SK-N-SH (cell line): ENCODE measurements at regions not wholly inside any gene's neighbourhood (a gene's known extent, or its start where the extent isn't known, plus 50 kb on each side); places are given as distances from the start of the nearest gene placed in this dataset.

Source experiments
- CTCF ChIA-PET: fragments of 300-600, 350-600 bp; formaldehyde crosslinking; extraction: SDS; loops from one replicate; lab custom pipeline; 2021; lab: Yijun Ruan, JAX
- POLR2A ChIA-PET: fragments of 350-600 bp; sonication (Branson Sonifier 250); formaldehyde crosslinking; extraction: SDS; loops from one replicate; lab custom pipeline; 2020; ENCODE audit warnings: antibody characterized with exemption, inconsistent platforms; lab: Yijun Ruan, JAX
- DNase-seq: peaks from one replicate; pipeline ENCODE4 v3.0.0; 2012
- H2AFZ ChIP-seq: fragments of 200-600 bp; sonication (generic); 2 replicates; pipeline ENCODE4 v1.8.1; 2016; ENCODE audit warnings: antibody characterized with exemption, mild to moderate bottlenecking, low read depth
- H3F3A ChIP-seq: fragments of 200-600 bp; sonication (generic); replicated peaks from 2 replicates; pipeline ENCODE3; 2016; ENCODE audit warnings: antibody characterized with exemption, mild to moderate bottlenecking; ENCODE audit not compliant: insufficient read depth
- H3K27ac ChIP-seq, 2 experiments: fragments of 200-500 bp in 1 of 2; fragments of 200-600 bp in 1 of 2; sonication (Bioruptor generic) in 1 of 2; sonication (generic), shearing (Covaris generic) in 1 of 2; 2 replicates each; pipeline versions ENCODE4 v1.5.1 to v1.6.1; 2014 to 2016; ENCODE audit warnings: low read depth in 2 of 2, inconsistent platforms in 1 of 2, low read length in 1 of 2, mild to moderate bottlenecking in 1 of 2, mixed read lengths in 1 of 2
- H3K27me3 ChIP-seq: fragments of 200-600 bp; sonication (generic), shearing (Covaris generic); 2 replicates; pipeline ENCODE4 v1.6.1; 2016; ENCODE audit warnings: mixed run types; ENCODE audit not compliant: insufficient read depth
- H3K36me3 ChIP-seq, 2 experiments: fragments of 200-500 bp in 1 of 2; fragments of 200-600 bp in 1 of 2; sonication (Bioruptor generic) in 1 of 2; sonication (generic) in 1 of 2; replicated peaks in 1 of 2; 2 replicates each; pipeline versions ENCODE3 to v1.5.1; 2014 to 2016; ENCODE audit warnings: low read length in 1 of 2, mild to moderate bottlenecking in 1 of 2; ENCODE audit not compliant: insufficient read depth in 2 of 2, control insufficient read depth in 1 of 2
- H3K4me1 ChIP-seq, 2 experiments: fragments of 200-500 bp in 1 of 2; fragments of 200-600 bp in 1 of 2; sonication (Bioruptor generic) in 1 of 2; sonication (generic), shearing (Covaris generic) in 1 of 2; 2 replicates each; pipeline versions ENCODE4 v1.5.1 to v1.6.1; 2014 to 2016; ENCODE audit warnings: low read depth in 1 of 2, low read length in 1 of 2, mixed run types in 1 of 2; ENCODE audit not compliant: insufficient read depth in 2 of 2, control insufficient read depth in 1 of 2
- H3K4me2 ChIP-seq: fragments of 200-600 bp; sonication (generic), shearing (Covaris generic); 2 replicates; pipeline ENCODE4 v1.6.1; 2017; ENCODE audit warnings: mixed run types
- H3K4me3 ChIP-seq, 2 experiments: fragments of 200-500 bp in 1 of 2; fragments of 200-600 bp in 1 of 2; sonication (Bioruptor generic) in 1 of 2; sonication (generic), shearing (Covaris generic) in 1 of 2; 2 replicates each; pipeline versions ENCODE4 v1.5.1 to v1.8.1; 2014 to 2016; ENCODE audit warnings: low read depth in 2 of 2, inconsistent platforms in 1 of 2, low read length in 1 of 2, mild to moderate bottlenecking in 1 of 2, mixed read lengths in 1 of 2, moderate library complexity in 1 of 2
- H3K79me2 ChIP-seq: fragments of 200-600 bp; sonication (generic); 2 replicates; pipeline ENCODE4 v1.8.1; 2017; ENCODE audit warnings: mild to moderate bottlenecking; ENCODE audit not compliant: insufficient read depth
- H3K9ac ChIP-seq: fragments of 200-600 bp; sonication (generic); 2 replicates; pipeline ENCODE4 v1.6.1; 2017; ENCODE audit warnings: mixed run types
- H3K9me2 ChIP-seq: fragments of 200-600 bp; sonication (generic); 2 replicates; pipeline ENCODE4 v1.6.1; 2017; ENCODE audit warnings: mixed run types
- H3K9me3 ChIP-seq: fragments of 200-600 bp; sonication (generic); 2 replicates; pipeline ENCODE4 v1.6.1; 2017; ENCODE audit warnings: mixed run types, mild to moderate bottlenecking, moderate library complexity
- H4K20me1 ChIP-seq: fragments of 200-600 bp; sonication (generic); 2 replicates; pipeline ENCODE4 v1.6.1; 2017; ENCODE audit warnings: mild to moderate bottlenecking, mixed run types; ENCODE audit not compliant: insufficient read depth
- CHD2 ChIP-seq: fragments of 150-350 bp; IDR thresholded peaks from 2 replicates; pipeline ENCODE4 v1.6.1; 2018; ENCODE audit warnings: low read length; ENCODE audit not compliant: partially characterized antibody
- CTCF ChIP-seq: fragments of 200-600 bp; sonication (generic); IDR thresholded peaks from 2 replicates; pipeline ENCODE4 v1.6.1; 2017; ENCODE audit warnings: antibody characterized with exemption, mild to moderate bottlenecking, moderate library complexity
- EP300 ChIP-seq, 2 experiments: IDR thresholded peaks; 2 replicates each; pipeline versions ENCODE4 v1.4.0 to v1.6.1; 2012; ENCODE audit warnings: borderline replicate concordance in 1 of 2, low read depth in 1 of 2, low read length in 1 of 2
- FOXM1 ChIP-seq: IDR thresholded peaks from 2 replicates; pipeline ENCODE4 v1.4.0; 2012; ENCODE audit warnings: low read depth, mild to moderate bottlenecking
- JUND ChIP-seq: IDR thresholded peaks from 2 replicates; pipeline ENCODE4 v1.4.0; 2012
- MXI1 ChIP-seq: IDR thresholded peaks from 2 replicates; pipeline ENCODE4 v1.6.1; 2012; ENCODE audit warnings: mild to moderate bottlenecking, low read depth, low read length, improper control_type of control experiment
- NFIC ChIP-seq: IDR thresholded peaks from 2 replicates; pipeline ENCODE4 v1.4.0; 2012; ENCODE audit warnings: borderline replicate concordance
- RAD21 ChIP-seq: IDR thresholded peaks from 2 replicates; pipeline ENCODE4 v1.6.1; 2012; ENCODE audit warnings: mild to moderate bottlenecking, low read length
- RFX5 ChIP-seq: IDR thresholded peaks from 2 replicates; pipeline ENCODE4 v1.6.1; 2012; ENCODE audit warnings: mild to moderate bottlenecking, improper control_type of control experiment, low read length
- RXRA ChIP-seq: IDR thresholded peaks from 2 replicates; pipeline ENCODE4 v1.4.0; 2012; ENCODE audit warnings: low read depth, mild to moderate bottlenecking, borderline replicate concordance
- TAF1 ChIP-seq: IDR thresholded peaks from 2 replicates; pipeline ENCODE4 v1.6.1; 2012; ENCODE audit warnings: low read depth, mild to moderate bottlenecking, low read length, moderate library complexity, borderline replicate concordance
- TEAD4 ChIP-seq: IDR thresholded peaks from 2 replicates; pipeline ENCODE4 v1.4.0; 2012; ENCODE audit warnings: mild to moderate bottlenecking, borderline replicate concordance; ENCODE audit not compliant: insufficient read depth
- USF2 ChIP-seq: fragments of 150-350 bp; IDR thresholded peaks from 2 replicates; pipeline ENCODE4 v1.6.1; 2017; ENCODE audit warnings: antibody characterized with exemption, low read length, low read depth, borderline replicate concordance
- WGBS: methylation state at CpG from one replicate; pipeline ENCODE4 v1.1.6; 2017; ENCODE audit warnings: low lambda C conversion rate; 5-methylcytosine and 5-hydroxymethylcytosine counted together
- TF ChIP-seq, protein P1 (sequence below): IDR thresholded peaks from 2 replicates; pipeline ENCODE4 v1.4.0; 2012; ENCODE audit warnings: low read depth, borderline replicate concordance
- TF ChIP-seq, protein P2 (sequence below): IDR thresholded peaks from 2 replicates; pipeline ENCODE4 v1.4.0; 2012; ENCODE audit warnings: low read depth, borderline replicate concordance
- TF ChIP-seq, protein P3 (sequence below): IDR thresholded peaks from 2 replicates; pipeline ENCODE4 v1.6.1; 2012; ENCODE audit warnings: mild to moderate bottlenecking, low read depth, low read length, moderate library complexity

DNA sequence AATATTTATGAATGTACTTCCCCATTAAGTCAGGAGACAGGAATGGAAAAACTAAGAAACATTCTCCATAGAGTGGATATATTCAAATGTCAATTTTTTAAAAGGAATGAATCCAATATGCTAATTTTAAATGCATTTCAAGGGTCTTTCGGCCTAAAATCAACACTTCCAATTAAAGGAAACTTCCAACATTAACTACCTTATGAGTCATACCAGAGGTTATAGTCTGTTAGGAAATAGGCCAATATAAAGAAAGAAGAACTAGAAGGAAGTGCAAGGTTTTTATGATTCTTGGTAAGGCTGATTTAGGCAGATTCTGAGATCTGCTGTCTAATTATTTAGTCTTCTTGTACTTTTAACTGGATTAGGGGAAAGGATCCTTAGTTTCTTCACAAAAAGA lies 260.1 kb upstream of the EDNRA start:
- DNase-seq, result no peak
- WGBS, result 61% methylated on average over 1 of the region's 1 CpG
- TF ChIP-seq MXI1 (no peak), CHD2 (no peak), JUND (no peak), USF2 (no peak), RAD21 (no peak), EP300 (IDR thresholded peaks at IDR 0.05; ENCODE audit: borderline replicate concordance in 1 of 2, low read depth in 1 of 2, low read length in 1 of 2) (no peak), TEAD4 (no peak), RFX5 (no peak), CTCF (no peak), RXRA (no peak), FOXM1 (no peak), TAF1 (no peak), NFIC (no peak)
- TF ChIP-seq, protein P1, sequence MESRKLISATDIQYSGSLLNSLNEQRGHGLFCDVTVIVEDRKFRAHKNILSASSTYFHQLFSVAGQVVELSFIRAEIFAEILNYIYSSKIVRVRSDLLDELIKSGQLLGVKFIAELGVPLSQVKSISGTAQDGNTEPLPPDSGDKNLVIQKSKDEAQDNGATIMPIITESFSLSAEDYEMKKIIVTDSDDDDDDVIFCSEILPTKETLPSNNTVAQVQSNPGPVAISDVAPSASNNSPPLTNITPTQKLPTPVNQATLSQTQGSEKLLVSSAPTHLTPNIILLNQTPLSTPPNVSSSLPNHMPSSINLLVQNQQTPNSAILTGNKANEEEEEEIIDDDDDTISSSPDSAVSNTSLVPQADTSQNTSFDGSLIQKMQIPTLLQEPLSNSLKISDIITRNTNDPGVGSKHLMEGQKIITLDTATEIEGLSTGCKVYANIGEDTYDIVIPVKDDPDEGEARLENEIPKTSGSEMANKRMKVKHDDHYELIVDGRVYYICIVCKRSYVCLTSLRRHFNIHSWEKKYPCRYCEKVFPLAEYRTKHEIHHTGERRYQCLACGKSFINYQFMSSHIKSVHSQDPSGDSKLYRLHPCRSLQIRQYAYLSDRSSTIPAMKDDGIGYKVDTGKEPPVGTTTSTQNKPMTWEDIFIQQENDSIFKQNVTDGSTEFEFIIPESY, result no peak
- TF ChIP-seq, protein P2, sequence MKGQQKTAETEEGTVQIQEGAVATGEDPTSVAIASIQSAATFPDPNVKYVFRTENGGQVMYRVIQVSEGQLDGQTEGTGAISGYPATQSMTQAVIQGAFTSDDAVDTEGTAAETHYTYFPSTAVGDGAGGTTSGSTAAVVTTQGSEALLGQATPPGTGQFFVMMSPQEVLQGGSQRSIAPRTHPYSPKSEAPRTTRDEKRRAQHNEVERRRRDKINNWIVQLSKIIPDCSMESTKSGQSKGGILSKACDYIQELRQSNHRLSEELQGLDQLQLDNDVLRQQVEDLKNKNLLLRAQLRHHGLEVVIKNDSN, result no peak
- TF ChIP-seq, protein P3, sequence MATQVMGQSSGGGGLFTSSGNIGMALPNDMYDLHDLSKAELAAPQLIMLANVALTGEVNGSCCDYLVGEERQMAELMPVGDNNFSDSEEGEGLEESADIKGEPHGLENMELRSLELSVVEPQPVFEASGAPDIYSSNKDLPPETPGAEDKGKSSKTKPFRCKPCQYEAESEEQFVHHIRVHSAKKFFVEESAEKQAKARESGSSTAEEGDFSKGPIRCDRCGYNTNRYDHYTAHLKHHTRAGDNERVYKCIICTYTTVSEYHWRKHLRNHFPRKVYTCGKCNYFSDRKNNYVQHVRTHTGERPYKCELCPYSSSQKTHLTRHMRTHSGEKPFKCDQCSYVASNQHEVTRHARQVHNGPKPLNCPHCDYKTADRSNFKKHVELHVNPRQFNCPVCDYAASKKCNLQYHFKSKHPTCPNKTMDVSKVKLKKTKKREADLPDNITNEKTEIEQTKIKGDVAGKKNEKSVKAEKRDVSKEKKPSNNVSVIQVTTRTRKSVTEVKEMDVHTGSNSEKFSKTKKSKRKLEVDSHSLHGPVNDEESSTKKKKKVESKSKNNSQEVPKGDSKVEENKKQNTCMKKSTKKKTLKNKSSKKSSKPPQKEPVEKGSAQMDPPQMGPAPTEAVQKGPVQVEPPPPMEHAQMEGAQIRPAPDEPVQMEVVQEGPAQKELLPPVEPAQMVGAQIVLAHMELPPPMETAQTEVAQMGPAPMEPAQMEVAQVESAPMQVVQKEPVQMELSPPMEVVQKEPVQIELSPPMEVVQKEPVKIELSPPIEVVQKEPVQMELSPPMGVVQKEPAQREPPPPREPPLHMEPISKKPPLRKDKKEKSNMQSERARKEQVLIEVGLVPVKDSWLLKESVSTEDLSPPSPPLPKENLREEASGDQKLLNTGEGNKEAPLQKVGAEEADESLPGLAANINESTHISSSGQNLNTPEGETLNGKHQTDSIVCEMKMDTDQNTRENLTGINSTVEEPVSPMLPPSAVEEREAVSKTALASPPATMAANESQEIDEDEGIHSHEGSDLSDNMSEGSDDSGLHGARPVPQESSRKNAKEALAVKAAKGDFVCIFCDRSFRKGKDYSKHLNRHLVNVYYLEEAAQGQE, result no peak
- TF ChIP-seq, all 33 proteins: peak for 0

More for the DNA sequence above, 260.1 kb upstream of the EDNRA start:
- Histone ChIP-seq H3K4me3 (no peak overlapping the region), H2AFZ (no peak overlapping the region), H3K4me2 (no peak overlapping the region), H3K4me1 (no peaks in the 10 kb centered on the region), H4K20me1 (no peaks in the 10 kb centered on the region), H3K27ac (no peak overlapping the region), H3K9me3 (no peaks in the 10 kb centered on the region), H3K9me2 (no peaks in the 10 kb centered on the region), H3K79me2 (no peaks in the 10 kb centered on the region), H3K36me3 (no peaks in the 10 kb centered on the region), H3F3A (no peaks in the 10 kb centered on the region), H3K9ac (no peak overlapping the region), H3K27me3 (no peaks in the 10 kb centered on the region)
- POLR2A ChIA-PET, result no interaction called here
- CTCF ChIA-PET, result no interaction called here
